HG03045 (cell line): ENCODE measurements at regions not wholly inside any gene's neighbourhood (a gene's known extent, or its start where the extent isn't known, plus 50 kb on each side); places are given as distances from the start of the nearest gene placed in this dataset.
"Not testable (repeated sequence)": the region's sequence is repeated elsewhere in the genome, so short reads cannot be mapped to it uniquely, and the experiment has no call there.

Experiments
- ATAC-seq: cut with Tn5 transposase; IDR thresholded peaks from one replicate; pipeline ENCODE4 v1.9.1; 2021; ENCODE audit warnings: mild to moderate bottlenecking, moderate library complexity; ENCODE audit not compliant: unreplicated experiment

GRCh38 chr12:46629331-46630229, 196.2 kb downstream of the SLC38A4 start:
- ATAC-seq, result no peak

- no peak for ATAC-seq
These were observed 197.6 kb downstream of the SLC38A4 start for GRCh38 chr12:46628176-46628575.

DNA sequence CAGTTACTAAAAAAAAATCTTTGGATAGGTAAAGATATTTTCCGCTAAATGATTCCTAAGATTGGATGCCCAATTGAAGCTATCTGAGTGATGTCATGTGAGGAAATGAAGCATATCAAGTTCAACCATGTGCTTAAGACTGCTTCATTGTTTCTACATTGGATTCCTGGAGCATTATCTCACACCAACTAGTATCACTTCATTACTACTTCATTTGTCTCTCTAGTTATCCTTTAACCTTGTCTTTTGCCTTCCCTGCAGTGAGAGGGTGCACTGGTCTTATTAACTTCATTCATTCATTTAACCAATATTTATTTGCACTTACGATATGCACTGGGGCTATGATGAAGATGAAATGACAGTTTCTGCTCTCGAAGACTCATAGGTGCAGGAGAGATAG, 198.1 kb downstream of the SLC38A4 start:
- no peak for ATAC-seq

DNA sequence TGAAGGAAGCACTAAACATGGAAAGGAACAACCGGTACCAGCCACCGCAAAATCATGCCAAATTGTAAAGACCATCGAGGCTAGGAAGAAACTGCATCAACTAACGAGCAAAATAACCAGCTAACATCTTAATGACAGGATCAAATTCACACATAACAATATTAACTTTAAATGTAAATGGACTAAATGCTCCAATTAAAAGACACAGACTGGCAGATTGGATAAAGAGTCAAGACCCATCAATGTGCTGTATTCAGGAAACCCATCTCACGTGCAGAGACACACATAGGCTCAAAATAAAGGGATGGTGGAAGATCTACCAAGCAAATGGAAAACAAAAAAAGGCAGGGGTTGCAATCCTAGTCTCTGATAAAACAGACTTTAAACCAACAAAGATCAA, 206.3 kb downstream of the SLC38A4 start:
- not testable (repeated sequence) for ATAC-seq

DNA sequence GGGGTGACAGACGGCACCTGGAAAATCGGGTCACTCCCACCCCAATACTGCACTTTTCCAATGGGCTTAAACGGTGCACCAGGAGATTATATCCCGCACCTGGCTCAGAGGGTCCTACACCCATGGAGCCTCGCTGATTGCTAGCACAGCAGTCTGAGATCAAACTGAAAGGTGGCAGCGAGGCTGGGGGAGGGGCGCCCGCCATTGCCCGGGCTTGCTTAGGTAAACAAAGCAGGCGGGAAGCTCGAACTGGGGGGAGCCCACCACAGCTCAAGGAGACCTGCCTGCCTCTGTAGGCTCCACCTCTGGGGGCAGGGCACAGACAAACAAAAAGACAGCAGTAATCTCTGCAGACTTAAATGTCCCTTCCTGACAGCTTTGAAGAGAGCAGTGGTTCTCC, 208.1 kb downstream of the SLC38A4 start:
- ATAC-seq, result not testable (repeated sequence)

DNA sequence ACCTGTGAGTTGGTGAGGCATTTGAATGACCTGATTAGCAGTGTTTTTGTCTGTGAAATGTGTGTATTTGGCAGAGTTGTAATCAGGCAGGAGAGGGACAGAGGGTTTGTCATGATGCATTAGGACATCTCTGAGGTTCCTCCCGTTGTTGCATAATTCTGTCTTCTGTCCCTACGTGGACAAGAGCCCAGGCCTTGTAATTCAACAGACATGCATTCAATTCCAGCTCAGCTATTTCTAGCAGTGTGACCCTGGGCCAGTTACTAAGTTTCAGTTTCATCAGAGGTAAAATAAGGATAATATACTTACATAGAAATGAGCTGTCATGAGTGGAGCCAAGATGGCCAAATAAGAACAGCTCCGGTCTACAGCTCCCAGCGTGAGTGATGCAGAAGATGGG, 208.6 kb downstream of the SLC38A4 start:
- no peak for ATAC-seq

GRCh38 chr12:46610754-46611153, 215.0 kb downstream of the SLC38A4 start:
- no peak for ATAC-seq

DNA sequence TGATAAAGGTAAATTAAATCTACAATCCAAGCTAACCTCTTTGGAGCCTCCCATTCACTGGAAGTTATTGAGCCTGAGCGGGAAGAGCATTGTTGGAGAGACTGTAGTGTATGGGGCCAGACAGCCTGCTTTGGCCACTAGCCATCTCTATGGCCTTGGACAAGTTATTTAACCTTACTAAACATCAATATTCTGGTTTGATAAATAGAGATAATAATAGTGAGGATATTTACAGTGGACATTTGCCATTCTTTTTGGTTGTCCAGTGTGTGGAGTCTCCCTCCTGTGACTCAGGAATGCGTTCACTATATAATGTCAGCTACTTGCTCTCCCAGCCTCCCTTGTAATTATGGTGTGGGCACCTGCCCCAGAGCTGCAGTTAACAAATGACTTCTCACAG, 216.1 kb downstream of the SLC38A4 start:
- no peak for ATAC-seq

DNA sequence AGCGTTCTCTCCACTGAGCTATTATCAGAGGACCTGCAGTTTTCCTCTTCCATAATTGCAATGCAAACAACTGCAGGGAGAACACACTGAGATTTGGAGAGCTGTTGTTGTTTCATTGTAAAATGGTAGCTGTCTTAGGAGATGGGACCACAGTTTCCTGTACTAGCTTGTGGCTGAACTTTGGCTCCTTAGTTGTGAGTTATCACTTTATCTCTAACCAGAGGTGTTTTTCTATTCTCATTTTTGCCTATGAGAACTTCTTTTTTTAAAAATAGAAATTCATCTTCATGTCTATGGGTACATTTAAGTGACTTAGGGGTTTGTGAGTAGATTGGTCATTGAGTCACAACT, 216.5 kb downstream of the SLC38A4 start:
- ATAC-seq, result no peak

- no peak for ATAC-seq
These were observed 217.1 kb downstream of the SLC38A4 start for GRCh38 chr12:46608431-46609272.

DNA sequence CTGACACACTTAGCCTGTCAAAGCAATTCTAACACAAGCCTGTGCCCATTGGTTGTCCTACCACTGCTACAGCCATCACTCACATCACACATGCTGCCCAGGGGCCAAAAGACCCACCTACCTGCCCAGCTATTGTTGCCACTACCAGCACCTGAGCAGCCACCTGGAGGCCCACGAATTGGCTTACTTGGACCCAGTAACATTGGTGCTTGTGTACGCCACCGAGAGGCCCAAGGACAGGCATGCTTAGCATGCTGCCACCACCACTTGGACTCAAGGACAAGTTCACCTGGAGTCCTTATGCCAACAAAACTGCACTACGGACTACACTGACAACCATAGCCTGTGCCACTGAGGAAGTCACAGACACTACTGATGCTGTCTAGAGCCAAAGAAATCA, 221.1 kb downstream of the SLC38A4 start:
- no peak for ATAC-seq

DNA sequence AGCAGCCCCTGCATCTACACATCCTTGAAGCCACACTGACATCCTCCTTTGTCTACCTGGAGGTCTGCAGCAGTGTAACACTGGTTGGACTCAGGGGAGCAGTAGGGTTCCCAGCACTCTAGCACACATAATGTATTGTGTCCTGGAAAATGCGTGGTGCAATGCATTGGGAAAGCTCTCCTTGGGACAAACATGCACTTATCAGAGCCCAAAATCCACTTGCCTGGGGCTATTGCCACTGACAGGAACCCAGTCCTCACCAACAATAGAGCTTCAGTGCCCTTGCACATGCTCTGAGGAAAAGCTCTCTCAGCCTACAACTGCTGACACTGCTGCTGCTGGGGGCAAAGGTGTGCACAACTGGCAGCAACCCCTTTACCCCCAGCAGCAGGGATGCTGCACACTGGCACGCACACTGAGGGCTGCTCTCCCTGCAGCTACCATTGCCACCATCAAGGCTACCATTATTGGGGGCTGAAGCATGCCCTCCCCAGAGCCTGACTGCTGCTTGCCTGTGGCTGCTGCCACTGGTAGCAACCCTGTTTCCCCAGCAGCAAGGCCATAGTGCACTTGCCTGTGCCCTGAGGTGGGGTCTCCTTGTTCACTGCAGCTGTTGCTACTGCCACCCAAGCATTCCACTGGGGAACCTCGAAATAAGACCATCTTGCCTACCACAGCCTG, 221.9 kb downstream of the SLC38A4 start:
- no peak for ATAC-seq

GRCh38 chr12:46602474-46602873, 223.3 kb downstream of the SLC38A4 start:
- ATAC-seq, result no peak

DNA sequence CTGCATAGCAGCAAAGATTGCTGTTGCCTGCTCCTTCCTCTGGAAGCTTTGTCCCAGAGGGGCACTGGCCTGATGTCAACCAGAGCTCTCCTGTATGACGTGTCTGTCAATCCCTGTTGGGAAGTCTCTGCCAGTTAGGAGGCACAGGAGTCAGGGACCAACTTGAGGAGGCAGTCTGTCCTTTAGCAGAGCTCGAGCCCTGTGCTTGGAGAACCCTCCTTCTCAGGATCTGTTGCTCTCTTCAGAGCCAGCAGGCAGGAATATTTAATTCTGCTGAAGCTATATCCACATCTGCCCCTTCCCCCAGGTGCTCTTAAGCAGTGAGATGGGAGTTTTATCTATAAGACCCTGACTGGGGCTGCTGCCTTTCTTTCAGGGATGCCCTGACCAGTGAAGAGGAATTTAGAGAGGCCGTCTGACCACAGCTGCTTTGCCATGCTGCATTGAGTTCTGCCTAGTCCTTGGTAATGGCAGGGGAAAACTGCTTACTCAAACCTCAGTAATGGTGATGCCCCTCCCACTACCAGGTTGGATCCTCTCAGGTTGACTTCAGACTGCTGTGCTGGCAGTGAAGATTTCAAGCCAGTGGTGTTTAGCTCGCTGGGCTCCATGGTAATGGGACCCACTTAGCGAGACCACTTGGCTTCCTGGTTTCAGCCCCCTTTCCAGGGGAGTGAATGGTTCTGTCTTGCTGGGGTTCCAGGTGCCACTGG, 218.6 kb upstream of the SLC38A2 start:
- ATAC-seq, result no peak

DNA sequence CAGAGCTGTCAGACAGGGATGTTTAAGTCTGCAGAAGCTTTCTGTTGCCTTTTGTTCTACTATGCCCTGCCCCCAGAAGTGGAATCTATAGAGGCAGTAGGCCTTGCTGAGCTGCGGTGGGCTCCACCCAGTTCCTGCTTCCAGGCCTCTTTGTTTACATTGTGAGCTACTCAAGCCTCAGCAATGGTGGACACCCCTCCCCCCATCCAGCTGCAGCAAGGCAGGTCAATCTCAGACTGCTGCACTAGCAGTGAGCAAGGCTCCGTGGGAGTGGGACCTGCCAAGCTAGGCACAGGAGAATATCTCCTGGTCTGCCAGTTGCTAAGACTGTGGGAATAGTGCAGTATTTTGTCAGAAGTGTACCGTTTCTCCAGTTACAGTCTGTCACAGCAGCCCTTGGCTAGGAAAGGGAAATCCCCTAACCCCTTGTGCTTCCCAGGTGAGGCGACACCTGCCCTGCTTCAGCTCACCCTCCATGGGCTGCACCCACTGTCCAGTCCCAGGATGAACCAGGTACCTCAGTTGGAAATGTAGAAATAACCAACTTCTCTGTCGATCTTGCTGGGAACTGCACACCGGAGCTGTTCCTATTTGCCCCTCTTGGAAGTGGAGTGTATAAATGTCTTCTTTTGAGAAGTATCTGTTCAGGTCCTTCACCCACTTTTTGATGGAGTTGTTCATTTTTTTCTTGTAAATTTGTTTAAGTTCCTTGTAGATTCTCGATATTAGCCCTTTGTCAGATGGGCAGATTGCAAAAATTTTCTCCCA, 213.5 kb upstream of the SLC38A2 start:
- no peak for ATAC-seq

- ATAC-seq, result not testable (repeated sequence)
These were observed 211.5 kb upstream of the SLC38A2 start for GRCh38 chr12:46584098-46584497.

- ATAC-seq, result not testable (repeated sequence)
These were observed 209.4 kb upstream of the SLC38A2 start for GRCh38 chr12:46581990-46582389.

DNA sequence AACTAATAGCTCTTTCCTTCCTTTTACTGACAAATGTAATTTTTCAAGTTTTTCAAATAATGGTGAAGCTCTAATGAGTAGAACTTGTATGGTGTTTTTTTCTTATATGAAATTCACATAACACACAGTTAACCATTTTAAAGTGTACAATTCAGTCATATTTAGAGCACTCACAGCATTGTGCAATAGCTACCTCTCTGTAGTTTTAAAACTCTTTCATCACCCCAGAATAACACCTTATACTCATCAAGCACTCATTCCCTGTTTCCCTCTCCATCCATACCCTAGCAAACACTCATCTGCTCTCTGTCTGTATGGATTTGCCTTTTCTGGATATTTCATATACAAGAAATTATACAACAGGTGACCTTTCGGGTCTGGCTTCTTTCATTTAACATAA, 207.9 kb upstream of the SLC38A2 start:
- no peak for ATAC-seq

DNA sequence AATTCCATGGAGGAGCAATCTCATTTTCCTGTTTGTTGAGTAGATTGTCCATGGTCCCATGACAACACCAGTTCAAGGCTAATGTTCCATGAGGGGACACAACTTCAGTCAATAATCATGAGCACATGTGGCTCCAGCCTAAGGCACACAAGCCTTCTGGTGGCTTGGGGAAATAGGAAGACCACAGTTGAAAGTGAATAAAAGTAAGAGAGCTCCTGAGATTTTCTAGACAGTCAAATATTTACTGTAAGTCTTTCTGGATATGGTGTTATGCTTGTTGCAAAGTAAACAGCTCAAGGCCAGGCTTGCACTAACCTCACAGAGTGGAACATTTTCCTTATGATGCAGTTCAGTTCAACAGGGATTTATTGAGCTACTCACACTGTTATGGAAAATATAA, 206.9 kb upstream of the SLC38A2 start:
- no peak for ATAC-seq
